ENCODE measurements at regions not wholly inside any gene's neighbourhood (a gene's known extent, or its start where the extent isn't known, plus 50 kb on each side); places are given as distances from the start of the nearest gene placed in this dataset.

DNA sequence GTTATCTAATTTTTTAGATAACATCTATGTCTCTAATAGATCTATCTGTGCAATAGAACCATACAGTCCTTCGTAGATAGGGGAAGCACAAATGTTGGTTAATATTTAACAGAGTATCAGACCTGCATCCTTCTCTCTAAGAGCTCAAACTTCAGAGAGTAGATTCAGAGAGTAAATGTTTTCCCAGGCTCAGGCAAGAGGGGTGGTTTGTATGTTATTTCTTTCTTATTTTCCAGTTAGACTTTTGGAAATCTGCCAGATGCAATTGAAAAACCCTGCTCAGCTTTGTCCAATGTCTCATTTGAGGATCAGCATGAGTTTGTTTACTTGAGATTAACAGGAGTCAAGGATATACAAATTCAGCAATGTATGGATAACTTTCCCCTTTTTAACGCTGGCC lies 361.9 kb downstream of the BCKDHB start (continued):
- TF ChIP-seq, protein P1, sequence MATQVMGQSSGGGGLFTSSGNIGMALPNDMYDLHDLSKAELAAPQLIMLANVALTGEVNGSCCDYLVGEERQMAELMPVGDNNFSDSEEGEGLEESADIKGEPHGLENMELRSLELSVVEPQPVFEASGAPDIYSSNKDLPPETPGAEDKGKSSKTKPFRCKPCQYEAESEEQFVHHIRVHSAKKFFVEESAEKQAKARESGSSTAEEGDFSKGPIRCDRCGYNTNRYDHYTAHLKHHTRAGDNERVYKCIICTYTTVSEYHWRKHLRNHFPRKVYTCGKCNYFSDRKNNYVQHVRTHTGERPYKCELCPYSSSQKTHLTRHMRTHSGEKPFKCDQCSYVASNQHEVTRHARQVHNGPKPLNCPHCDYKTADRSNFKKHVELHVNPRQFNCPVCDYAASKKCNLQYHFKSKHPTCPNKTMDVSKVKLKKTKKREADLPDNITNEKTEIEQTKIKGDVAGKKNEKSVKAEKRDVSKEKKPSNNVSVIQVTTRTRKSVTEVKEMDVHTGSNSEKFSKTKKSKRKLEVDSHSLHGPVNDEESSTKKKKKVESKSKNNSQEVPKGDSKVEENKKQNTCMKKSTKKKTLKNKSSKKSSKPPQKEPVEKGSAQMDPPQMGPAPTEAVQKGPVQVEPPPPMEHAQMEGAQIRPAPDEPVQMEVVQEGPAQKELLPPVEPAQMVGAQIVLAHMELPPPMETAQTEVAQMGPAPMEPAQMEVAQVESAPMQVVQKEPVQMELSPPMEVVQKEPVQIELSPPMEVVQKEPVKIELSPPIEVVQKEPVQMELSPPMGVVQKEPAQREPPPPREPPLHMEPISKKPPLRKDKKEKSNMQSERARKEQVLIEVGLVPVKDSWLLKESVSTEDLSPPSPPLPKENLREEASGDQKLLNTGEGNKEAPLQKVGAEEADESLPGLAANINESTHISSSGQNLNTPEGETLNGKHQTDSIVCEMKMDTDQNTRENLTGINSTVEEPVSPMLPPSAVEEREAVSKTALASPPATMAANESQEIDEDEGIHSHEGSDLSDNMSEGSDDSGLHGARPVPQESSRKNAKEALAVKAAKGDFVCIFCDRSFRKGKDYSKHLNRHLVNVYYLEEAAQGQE (IDR thresholded peaks at IDR 0.05; ENCODE audit: unreplicated experiment) = no peak
- TF ChIP-seq EZH2 (IDR thresholded peaks at IDR 0.05; ENCODE audit: low read depth, unreplicated experiment) (no peak), CREB1 (CRISPR knock-in tag; IDR thresholded peaks at IDR 0.05; ENCODE audit: low read depth) (no peak)
- TF ChIP-seq, protein P2, sequence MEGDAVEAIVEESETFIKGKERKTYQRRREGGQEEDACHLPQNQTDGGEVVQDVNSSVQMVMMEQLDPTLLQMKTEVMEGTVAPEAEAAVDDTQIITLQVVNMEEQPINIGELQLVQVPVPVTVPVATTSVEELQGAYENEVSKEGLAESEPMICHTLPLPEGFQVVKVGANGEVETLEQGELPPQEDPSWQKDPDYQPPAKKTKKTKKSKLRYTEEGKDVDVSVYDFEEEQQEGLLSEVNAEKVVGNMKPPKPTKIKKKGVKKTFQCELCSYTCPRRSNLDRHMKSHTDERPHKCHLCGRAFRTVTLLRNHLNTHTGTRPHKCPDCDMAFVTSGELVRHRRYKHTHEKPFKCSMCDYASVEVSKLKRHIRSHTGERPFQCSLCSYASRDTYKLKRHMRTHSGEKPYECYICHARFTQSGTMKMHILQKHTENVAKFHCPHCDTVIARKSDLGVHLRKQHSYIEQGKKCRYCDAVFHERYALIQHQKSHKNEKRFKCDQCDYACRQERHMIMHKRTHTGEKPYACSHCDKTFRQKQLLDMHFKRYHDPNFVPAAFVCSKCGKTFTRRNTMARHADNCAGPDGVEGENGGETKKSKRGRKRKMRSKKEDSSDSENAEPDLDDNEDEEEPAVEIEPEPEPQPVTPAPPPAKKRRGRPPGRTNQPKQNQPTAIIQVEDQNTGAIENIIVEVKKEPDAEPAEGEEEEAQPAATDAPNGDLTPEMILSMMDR (conservative IDR thresholded peaks at IDR 0.05; ENCODE audit: low read depth in 2 of 2) = no peak

DNA sequence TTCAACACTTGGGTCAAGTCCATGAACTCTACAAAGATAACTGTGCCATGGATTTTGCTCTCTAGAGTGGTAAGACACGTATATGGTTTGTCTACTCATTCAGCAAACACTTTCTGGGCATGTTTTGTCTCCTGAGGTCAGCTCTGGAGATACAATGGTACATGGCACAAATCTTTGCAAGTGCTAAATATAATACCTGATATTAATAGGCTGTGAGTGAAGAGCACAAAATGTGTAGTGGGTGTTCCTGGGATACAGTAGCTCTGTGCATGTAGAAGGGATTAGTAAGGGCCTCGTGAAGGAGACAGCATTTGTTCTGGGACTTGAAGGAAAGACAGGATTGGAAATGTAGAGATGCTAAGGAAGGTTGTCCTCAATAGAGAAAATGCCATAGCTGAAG lies 360.9 kb downstream of the BCKDHB start:
- H3K4me2 ChIP-seq = no peak overlapping the region
- Mint-ChIP-seq H3K27me3 (ENCODE audit: insufficient read depth, low read depth, poor library complexity) (no peaks in the 10 kb centered on the region), H3K9me3 (no peaks in the 10 kb centered on the region), H3K4me3 (no peak overlapping the region), H3K4me1 (peaks cover 8% of the 10 kb centered on the region; the same call in 2 of the 3 replicates), H3K27ac (no peak overlapping the region), H3K36me3 (ENCODE audit: low read depth) (no peaks in the 10 kb centered on the region)
- no peaks in the 10 kb centered on the region for H4K20me1 ChIP-seq (replicated peaks; ENCODE audit: insufficient read depth)
- no peak overlapping the region for H3K4me3 ChIP-seq
- no peak for ATAC-seq
- H3F3A ChIP-seq (replicated peaks; ENCODE audit: low read depth) = no peaks in the 10 kb centered on the region
- H3K27me3 ChIP-seq (ENCODE audit: insufficient read depth) = no peaks in the 10 kb centered on the region
- H3K4me1 ChIP-seq (ENCODE audit: insufficient read depth) = 0 out of 2 replicates have a peak, but pooled peaks cover 11% of the 10 kb centered on the region
- no peaks in the 10 kb centered on the region for H3K9me2 ChIP-seq (ENCODE audit: insufficient read depth)
- H3K27ac ChIP-seq (ENCODE audit: low read depth) = no peak overlapping the region
- H3K36me3 ChIP-seq (ENCODE audit: insufficient read depth) = no peaks in the 10 kb centered on the region
- DNase-seq (ENCODE audit: low spot score) = no peak
- no peaks in the 10 kb centered on the region for H3K79me2 ChIP-seq (replicated peaks; ENCODE audit: insufficient read depth)
- no peak overlapping the region for H2AFZ ChIP-seq
- TF ChIP-seq, protein P3, sequence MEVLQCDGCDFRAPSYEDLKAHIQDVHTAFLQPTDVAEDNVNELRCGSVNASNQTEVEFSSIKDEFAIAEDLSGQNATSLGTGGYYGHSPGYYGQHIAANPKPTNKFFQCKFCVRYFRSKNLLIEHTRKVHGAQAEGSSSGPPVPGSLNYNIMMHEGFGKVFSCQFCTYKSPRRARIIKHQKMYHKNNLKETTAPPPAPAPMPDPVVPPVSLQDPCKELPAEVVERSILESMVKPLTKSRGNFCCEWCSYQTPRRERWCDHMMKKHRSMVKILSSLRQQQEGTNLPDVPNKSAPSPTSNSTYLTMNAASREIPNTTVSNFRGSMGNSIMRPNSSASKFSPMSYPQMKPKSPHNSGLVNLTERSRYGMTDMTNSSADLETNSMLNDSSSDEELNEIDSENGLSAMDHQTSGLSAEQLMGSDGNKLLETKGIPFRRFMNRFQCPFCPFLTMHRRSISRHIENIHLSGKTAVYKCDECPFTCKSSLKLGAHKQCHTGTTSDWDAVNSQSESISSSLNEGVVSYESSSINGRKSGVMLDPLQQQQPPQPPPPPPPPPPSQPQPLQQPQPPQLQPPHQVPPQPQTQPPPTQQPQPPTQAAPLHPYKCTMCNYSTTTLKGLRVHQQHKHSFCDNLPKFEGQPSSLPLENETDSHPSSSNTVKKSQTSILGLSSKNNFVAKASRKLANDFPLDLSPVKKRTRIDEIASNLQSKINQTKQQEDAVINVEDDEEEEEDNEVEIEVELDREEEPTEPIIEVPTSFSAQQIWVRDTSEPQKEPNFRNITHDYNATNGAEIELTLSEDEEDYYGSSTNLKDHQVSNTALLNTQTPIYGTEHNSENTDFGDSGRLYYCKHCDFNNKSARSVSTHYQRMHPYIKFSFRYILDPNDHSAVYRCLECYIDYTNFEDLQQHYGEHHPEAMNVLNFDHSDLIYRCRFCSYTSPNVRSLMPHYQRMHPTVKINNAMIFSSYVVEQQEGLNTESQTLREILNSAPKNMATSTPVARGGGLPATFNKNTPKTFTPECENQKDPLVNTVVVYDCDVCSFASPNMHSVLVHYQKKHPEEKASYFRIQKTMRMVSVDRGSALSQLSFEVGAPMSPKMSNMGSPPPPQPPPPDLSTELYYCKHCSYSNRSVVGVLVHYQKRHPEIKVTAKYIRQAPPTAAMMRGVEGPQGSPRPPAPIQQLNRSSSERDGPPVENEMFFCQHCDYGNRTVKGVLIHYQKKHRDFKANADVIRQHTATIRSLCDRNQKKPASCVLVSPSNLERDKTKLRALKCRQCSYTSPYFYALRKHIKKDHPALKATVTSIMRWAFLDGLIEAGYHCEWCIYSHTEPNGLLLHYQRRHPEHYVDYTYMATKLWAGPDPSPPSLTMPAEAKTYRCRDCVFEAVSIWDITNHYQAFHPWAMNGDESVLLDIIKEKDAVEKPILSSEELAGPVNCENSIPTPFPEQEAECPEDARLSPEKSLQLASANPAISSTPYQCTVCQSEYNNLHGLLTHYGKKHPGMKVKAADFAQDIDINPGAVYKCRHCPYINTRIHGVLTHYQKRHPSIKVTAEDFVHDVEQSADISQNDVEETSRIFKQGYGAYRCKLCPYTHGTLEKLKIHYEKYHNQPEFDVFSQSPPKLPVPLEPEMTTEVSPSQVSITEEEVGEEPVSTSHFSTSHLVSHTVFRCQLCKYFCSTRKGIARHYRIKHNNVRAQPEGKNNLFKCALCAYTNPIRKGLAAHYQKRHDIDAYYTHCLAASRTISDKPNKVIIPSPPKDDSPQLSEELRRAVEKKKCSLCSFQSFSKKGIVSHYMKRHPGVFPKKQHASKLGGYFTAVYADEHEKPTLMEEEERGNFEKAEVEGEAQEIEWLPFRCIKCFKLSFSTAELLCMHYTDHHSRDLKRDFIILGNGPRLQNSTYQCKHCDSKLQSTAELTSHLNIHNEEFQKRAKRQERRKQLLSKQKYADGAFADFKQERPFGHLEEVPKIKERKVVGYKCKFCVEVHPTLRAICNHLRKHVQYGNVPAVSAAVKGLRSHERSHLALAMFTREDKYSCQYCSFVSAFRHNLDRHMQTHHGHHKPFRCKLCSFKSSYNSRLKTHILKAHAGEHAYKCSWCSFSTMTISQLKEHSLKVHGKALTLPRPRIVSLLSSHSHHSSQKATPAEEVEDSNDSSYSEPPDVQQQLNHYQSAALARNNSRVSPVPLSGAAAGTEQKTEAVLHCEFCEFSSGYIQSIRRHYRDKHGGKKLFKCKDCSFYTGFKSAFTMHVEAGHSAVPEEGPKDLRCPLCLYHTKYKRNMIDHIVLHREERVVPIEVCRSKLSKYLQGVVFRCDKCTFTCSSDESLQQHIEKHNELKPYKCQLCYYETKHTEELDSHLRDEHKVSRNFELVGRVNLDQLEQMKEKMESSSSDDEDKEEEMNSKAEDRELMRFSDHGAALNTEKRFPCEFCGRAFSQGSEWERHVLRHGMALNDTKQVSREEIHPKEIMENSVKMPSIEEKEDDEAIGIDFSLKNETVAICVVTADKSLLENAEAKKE (CRISPR knock-in tag; IDR thresholded peaks at IDR 0.05) = no peak
- TF ChIP-seq, protein P1 (IDR thresholded peaks at IDR 0.05; ENCODE audit: unreplicated experiment) = no peak
- TF ChIP-seq ZNF114 (CRISPR knock-in tag; IDR thresholded peaks at IDR 0.05) (no peak), STAT1 (IDR thresholded peaks at IDR 0.05; ENCODE audit: unreplicated experiment) (no peak), EZH2 (IDR thresholded peaks at IDR 0.05; ENCODE audit: low read depth, unreplicated experiment) (no peak)
- TF ChIP-seq, protein P4, sequence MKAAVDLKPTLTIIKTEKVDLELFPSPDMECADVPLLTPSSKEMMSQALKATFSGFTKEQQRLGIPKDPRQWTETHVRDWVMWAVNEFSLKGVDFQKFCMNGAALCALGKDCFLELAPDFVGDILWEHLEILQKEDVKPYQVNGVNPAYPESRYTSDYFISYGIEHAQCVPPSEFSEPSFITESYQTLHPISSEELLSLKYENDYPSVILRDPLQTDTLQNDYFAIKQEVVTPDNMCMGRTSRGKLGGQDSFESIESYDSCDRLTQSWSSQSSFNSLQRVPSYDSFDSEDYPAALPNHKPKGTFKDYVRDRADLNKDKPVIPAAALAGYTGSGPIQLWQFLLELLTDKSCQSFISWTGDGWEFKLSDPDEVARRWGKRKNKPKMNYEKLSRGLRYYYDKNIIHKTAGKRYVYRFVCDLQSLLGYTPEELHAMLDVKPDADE (IDR thresholded peaks at IDR 0.05) = no peak

All from GM23338 (cell line).